A673 (cell line): ENCODE measurements at regions not wholly inside any gene's neighbourhood (a gene's known extent, or its start where the extent isn't known, plus 50 kb on each side); places are given as distances from the start of the nearest gene placed in this dataset.

Source experiments
- EZH2 ChIP-seq: fragments of 200-600 bp; sonication (generic); IDR thresholded peaks from 2 replicates; pipeline ENCODE4 v1.6.1; 2017; ENCODE audit warnings: borderline replicate concordance, low read depth, mild to moderate bottlenecking, mixed read lengths, antibody characterized with exemption, low read length; ENCODE audit not compliant: poor library complexity, severe bottlenecking
- TF ChIP-seq, protein P1 (sequence below): fragments of 300-800, 200-600 bp; sonication (generic); conservative IDR thresholded peaks from 2 replicates; pipeline ENCODE4 v1.5.1; 2017; ENCODE audit warnings: low read depth, mild to moderate bottlenecking, antibody characterized with exemption, low read length, moderate library complexity, mixed read lengths

- TF ChIP-seq EZH2 = no peak
- TF ChIP-seq, protein P1, sequence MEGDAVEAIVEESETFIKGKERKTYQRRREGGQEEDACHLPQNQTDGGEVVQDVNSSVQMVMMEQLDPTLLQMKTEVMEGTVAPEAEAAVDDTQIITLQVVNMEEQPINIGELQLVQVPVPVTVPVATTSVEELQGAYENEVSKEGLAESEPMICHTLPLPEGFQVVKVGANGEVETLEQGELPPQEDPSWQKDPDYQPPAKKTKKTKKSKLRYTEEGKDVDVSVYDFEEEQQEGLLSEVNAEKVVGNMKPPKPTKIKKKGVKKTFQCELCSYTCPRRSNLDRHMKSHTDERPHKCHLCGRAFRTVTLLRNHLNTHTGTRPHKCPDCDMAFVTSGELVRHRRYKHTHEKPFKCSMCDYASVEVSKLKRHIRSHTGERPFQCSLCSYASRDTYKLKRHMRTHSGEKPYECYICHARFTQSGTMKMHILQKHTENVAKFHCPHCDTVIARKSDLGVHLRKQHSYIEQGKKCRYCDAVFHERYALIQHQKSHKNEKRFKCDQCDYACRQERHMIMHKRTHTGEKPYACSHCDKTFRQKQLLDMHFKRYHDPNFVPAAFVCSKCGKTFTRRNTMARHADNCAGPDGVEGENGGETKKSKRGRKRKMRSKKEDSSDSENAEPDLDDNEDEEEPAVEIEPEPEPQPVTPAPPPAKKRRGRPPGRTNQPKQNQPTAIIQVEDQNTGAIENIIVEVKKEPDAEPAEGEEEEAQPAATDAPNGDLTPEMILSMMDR = no peak
Observed at GRCh38 chr12:88923631-88924030, 343.4 kb upstream of the KITLG start.
